GM21576 (cell line): ENCODE measurements at regions not wholly inside any gene's neighbourhood (a gene's known extent, or its start where the extent isn't known, plus 50 kb on each side); places are given as distances from the start of the nearest gene placed in this dataset.
"Not testable (repeated sequence)": the region's sequence is repeated elsewhere in the genome, so short reads cannot be mapped to it uniquely, and the experiment has no call there.

Source experiments
- ATAC-seq: cut with Tn5 transposase; IDR thresholded peaks from one replicate; pipeline ENCODE4 v1.9.1; 2021; ENCODE audit warnings: mild to moderate bottlenecking, moderate library complexity; ENCODE audit not compliant: unreplicated experiment

DNA sequence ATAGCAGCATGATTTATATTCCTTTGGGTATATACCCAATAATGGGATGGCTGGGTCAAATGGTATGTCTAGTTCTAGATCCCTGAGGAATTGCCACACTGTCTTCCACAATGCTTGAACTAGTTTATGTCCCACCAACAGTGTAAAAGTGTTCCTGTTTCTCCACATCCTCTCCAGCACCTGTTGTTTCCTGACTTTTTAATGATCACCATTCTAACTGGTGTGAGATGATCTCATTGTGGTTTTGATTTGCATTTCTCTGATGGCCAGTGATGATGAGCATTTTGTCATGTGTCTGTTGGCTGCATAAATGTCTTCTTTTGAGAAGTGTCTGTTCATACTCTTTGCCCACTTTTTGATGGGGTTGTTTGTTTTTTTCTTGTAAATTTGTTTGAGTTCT lies 54.0 kb upstream of the GPR89A start:
- not testable (repeated sequence) for ATAC-seq

DNA sequence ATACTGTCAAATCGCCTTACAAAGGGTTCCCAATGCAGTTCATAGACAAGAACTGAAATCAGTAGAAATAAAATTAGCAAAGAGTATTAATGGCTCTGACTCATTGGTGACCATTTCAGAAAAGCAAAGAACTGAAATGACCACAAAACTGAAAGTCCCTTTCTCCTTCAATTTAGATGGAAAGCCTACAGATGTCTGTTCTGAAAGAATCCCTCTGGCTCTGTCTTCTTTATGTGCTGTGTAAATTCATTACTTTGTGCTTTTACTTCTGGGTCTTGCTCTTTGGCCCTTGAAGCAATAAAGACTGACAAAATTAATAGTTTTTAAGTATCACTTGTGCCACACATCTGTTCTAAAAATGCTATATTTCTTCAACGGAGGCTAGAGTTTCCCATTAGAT lies 62.7 kb upstream of the GPR89A start:
- no peak for ATAC-seq

DNA sequence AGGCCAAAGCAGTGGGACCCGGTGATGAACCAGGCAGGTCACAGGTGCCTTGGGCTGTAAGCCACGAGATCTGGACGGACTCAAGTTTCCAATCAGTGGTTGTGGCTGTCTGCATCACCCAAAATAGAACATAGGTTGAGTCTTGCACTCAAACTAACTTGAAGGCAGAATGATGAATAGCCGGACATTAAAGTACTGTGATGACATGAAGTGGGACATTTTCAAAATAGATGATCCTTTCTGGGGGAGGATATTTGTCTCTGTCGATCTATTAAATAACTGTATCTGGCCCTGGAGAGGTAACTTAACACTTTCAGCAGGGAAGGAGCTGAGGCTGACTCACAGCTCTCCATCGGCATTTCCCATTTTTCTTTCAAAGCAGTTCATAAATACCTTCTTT lies 66.1 kb upstream of the GPR89A start:
- not testable (repeated sequence) for ATAC-seq

DNA sequence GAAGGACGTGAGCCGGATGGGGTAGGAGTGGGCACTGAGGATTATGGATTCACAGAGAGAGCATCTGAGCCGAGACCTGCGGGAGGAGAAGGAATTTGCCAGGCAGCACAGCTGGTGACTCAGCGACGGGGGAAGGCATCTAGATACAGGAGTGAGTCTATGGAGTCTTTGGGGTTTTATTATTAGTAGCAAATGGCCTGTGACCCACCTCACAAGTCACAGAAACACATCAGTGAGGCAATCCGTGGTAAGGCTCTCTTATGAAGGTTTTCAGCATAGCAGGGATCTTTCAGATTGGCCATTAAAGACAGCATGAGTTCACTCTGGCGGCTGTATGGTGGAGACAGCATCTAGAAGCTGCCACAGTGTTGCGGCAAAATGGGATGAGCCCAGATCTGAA lies 66.5 kb upstream of the GPR89A start:
- ATAC-seq, result not testable (repeated sequence)

DNA sequence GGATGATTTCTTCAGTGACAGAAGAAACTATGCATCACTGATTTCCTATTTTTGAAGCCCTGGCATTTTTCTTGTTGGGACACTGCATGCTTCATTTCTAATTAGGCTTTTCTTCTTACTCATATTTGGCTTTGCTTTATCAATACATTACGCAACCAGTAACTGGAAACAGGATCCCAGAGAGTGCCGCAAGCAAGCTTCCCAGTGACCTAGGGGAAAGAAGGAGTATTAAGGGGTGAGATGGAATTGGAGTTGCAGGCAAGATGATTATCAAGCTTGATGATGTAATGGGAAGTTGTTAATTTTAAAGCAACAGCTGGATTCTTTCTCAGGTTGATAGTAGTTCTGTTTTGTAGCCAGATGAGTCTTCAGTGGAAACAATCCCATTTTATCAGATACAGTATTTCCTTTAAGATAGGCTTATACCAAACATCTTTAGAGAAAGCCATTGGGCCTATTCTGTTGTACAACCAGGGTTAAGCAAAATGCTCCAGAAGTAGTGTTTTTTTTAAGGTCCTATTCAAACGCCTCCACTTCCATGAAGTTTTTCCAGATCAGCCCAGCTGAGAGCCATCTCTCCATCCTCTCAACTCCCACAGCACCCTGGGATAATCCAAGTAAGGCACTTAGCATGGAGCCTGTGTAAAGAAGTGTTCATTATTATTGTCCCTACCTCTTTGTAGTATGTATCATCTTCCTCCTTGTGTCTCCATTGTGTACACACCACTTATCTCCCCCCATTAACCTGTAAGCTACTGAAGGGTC lies 69.5 kb upstream of the GPR89A start:
- not testable (repeated sequence) for ATAC-seq

DNA sequence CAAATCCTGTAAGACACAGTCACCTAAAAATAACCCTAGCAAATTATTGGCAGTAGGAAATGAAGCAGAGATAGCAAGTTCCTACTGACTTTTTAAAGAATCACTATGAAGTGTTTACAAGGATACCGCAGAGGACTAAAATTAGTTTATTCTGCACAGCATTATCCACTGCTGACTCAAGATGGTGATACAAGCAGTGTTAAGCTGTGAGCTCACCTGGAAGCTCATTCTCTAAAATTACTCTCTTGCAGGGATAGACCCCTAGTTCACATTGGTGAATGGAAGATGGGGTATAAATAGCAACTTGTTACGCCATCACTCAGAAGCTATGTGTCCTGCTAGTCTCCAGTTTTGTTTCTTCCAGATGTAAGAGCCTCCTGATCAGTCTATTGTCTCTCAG lies 70.8 kb upstream of the GPR89A start:
- not testable (repeated sequence) for ATAC-seq

DNA sequence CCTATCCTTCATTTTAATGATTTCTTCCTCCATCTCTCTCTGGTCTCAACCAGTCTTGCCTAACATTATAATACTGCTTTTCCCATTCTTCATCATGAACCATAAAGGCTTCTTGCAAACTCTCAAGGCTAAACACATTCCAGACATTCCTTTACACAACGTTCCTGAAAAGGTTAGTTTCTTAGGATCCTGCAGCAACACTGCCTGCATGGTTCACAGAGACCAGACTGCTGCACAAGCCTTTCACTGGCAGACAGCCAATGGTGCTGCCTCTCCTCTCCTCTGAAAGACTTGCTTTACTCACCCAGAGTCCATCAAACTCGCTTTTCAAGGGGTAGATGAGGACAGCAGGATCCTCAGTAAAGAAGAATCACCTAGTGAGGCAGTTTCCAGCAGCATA lies 72.3 kb upstream of the GPR89A start:
- not testable (repeated sequence) for ATAC-seq

DNA sequence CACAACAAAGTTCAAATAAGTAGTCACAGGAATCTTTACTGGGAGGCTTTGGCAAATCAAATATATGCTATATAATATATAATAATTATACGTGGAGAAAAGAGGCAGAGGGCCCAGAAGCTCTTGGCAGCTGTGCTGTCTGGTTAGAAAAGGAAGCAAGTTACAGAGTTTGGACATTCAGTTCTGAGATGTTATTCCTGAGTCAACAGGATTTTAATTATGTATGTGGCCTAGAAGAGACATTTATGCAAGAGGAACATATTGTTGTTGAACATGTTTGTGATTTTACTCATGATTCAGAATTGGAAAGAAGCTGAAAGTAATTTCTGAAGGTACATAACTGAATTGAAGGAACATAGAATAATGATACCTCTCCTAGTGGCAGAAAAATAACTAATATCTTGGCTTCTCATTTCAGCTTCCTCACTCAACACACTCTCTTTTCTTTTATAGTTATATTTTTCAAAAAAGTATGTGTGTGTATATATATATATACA lies 79.7 kb upstream of the GPR89A start:
- ATAC-seq, result not testable (repeated sequence)

DNA sequence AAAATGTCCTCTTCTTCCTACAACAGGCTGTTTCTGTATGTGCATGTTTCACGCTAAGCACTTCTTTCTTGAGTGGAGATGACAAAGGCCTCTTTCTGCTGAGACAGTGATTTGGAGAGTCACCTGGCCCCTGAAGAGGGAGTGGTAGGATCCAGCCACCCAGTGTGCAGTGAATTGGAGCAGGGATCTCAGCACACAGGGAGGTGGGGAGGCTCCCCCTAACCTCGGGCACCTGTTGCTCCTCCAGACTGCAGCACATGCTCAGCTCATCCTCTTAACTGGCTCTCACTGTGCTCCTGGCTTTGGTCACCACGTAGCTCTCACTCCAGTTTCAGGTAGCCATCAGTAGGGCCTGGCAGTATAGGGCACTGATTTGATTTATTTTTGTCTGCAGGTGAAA lies 87.6 kb upstream of the GPR89A start:
- ATAC-seq, result not testable (repeated sequence)

DNA sequence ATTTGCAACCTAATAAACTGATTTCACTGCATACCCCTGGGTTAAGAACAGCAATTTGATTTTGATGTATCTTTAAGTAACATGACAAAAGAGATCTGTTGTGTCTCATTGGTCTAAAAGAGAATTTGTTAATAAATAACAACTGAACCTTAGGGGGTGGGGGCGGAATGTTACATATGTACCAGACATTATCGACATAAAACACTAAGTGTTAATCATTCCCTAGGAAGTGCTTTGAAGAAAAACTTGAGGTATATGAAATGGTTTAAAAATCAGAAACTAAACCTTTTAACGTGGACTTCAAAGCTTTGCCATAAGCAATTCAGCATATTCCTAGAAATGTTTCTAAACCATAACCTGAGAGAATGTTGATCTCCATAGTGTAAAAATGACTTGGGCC lies 88.5 kb upstream of the GPR89A start:
- not testable (repeated sequence) for ATAC-seq

DNA sequence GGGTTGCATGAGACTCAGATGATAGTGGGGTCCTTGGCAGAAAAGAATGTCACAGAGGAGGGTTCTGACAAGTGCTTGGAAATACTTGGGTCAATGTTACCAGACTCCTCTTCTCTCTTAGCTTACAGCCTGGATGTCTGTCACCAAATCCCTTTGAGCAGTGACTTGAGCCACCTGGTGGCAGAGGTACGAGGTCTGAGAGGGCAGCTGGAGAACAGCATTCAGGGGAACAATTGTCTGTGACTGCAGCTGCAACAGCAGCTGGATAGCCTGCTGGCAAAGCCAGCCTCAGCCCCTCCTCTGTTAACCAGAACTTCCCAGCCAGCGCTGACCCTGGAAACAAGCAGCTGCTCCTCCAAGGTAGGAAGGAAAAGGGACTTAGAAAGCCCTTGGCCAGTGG lies 87.6 kb upstream of the NBPF20 start:
- not testable (repeated sequence) for ATAC-seq

DNA sequence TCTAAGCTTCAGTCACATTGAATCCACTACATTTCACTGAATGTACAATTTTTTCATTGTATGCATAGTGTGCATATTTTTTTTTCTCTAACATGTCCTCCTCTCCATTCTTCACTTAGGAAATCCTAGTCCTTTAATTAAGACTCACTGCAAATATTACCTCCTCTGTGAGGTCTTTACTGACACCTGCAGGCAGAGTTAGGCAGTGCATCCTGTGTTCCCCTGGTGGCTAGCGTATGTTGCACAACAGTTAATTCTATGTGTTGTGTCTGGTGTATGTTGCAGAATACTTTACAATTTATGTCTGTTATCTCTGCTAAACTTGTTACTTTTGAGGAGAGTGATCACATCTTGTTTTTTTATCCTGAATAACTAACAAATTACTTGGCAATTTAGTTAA lies 82.7 kb upstream of the NBPF20 start:
- ATAC-seq, result peak; percentile 59

DNA sequence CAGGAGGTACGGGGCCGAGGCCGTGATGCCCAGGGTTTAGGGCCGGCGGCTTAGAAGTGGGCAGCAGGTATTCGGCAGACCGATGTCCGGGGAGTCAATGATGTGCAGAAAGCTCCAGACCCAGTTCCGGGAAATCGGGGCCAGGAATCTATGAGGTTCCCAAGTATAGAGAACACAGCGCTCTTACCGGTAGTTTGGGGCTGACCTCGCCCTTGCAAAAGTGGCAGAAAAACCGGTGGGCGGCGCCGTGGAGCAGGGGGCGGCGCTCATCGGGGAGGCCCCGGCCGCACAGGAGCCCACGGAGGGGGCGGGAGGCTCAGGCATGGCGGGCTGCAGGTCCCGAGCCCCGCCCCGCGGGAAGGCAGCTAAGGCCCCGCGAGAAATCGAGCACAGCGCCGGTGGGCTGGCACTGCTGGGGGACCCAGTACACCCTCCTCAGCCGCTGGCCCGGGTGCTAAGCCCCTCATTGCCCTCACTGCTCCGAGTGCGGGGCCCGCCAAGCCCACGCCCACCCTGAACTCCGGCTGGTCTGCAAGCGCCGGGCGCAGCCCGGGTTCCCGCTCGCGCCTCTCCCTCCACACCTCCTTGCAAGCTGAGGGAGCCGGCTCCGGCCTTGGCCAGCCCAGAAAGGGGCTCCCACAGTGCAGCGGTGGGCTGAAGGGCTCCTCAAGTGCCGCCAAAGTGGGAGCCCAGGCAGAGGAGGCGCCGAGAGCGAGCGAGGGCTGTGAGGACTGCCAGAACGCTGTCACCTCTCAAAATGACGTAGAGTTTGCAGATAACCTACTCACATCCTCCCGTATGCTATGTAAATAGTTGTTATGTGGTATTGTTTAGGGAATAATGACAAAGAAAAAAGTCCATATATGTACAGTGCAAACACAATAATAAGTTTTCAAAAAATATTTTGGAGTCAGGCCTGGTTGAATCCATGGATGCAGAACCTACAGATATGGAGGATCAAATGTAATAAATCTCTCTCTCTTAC lies 80.6 kb upstream of the NBPF20 start:
- not testable (repeated sequence) for ATAC-seq

DNA sequence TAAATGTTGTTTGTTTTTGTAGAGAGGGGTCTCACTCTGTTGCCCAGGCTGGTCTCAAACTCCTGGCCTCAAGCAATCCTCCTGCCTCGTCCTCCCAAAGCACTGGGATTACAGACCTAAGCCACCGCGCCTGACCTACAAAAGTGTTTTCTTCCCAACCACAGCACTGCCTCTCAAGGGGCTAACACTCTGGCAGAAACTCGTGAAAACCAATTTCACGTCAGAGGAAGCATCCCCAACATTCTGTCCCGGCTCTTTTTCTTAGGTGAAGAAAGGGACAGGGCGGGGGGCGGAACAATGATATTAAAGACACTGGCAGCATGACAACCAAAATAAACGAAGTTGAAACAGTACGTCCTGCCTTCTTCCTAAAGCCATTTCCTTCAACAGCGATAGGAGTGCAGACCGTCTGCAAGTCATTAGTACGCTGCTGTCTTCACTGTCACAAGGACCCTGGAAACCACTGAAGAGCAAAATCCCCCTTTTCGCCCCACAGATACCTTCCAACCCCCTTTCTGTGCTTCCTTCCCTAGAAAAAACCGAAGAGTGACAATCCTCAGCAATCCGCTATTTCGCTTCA lies 79.5 kb upstream of the NBPF20 start:
- not testable (repeated sequence) for ATAC-seq

DNA sequence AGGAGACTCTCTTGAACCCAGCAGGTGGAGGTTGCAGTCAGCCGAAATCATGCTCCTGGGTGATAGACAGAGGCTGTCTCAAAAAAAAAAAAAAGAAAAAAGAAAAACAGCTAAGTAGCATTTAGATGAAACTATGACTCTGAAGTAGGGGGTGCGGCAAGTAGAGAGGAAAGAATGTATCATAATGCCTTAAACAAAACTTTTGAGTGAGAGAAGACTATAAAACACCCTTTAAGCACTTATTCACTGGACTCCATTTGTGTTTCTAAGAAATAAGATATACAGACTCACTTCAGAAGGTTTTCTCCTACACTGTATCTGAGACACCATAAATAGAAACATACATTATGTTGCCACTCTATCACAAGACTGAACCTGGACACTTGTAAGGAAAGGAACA lies 78.9 kb upstream of the NBPF20 start:
- not testable (repeated sequence) for ATAC-seq

DNA sequence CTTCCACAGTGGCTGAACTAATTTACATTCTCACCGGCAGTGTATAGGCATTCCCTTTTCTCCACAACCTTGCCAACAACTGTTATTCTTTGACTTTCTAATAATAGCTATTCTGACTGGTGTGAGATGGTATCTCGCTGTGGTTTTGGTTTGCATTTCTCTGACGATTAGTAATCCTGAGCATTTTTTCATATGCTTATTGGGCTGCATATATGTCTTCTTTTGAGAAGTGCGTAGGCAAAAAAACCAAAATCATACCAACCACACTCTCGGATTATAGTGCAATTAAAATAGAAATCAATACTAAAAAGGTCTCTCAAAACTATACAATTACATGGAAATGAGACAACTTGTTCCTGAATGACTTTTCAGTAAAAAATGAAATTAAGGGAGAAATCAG lies 74.8 kb upstream of the NBPF20 start:
- not testable (repeated sequence) for ATAC-seq

DNA sequence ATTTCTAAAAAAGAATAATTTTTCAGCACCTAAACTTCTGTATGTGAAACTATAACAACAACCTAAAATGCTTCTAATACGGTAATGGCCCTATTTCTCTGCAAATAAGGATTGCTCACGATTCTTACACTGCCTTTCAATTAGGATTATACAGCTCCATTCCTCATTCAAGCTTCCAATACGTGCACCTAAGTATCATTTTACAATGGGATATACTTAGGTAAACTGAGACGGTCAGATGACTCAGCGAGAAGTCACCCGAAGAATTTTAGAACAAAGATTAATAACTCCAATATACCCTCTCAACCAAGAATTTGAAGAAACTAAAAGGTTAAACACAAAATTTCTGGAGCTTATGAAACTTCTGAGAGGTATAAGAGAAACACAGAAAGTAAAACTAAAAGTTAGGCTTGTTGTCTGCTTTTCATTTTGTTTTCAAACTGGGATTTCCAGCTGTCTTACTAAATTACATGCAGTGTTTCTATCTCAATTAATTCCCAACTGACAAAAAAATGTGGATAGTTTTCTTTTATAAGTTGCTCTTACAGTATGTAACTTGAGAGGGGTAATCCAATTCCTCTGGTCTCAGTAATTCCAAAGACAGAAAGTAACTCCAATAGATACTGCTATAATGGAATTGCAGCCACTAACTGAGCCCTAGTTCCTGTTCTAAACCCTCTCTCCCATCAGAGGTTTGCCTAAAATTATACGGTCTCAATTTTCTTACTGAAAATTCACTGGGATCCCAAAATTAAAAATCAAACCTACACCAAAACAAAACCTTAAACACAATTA lies 69.9 kb upstream of the NBPF20 start:
- ATAC-seq, result not testable (repeated sequence)

DNA sequence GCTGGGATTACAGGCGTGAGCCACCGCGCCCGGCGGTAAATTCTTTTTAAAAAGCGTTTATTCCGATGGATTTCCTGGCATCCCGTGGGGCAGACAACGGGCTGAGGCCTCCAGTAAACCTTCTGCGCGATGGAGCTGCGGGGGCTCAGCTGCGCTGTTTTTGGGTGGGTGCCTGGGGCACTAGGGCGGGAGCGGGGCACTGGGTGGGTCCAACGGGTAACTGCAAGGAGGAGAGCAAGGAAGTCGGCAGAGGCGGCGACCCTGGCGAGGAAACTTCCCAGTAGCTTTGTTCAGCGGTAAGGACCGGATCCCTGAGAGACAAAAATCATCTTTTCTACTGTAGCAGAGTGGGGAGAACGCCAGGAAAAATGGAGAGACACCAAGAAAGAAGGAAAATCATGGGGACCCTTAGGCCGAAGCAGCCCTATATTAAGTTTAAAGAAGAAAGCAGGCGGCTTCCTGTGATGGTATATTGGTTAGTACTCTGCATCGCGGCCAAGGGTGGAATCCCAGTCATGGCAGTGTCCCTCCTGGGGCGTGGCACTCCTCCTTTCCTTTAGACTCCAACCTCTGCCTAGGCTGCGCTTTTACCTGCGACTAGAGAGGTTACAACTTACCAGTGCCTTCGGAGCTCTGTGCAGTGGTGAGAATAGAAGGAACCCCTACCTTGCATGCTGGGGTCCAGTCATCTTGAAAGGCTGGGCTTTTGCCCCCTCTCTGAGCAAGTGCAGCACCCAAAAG lies 63.0 kb upstream of the NBPF20 start:
- ATAC-seq, result not testable (repeated sequence)

DNA sequence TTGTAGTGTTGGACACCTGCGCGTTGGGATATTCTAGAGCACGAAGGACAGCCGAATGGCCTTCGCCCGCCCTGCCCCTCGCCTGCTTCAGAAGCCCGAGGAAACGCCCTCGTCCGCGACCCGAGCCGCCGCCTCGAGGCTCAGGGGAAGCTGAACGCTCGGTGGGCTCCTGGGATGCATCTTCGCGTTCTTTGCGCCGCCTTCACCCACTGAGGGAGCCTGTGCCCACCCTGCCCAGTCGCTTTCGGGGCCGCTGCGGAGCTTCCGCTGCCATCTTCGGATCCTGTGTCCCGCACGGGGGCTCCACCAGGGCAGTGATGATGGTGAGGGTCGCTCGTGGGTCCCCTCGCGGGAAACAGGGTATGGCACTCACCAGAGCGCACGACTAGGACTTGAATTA lies 61.8 kb upstream of the NBPF20 start:
- ATAC-seq, result not testable (repeated sequence)

DNA sequence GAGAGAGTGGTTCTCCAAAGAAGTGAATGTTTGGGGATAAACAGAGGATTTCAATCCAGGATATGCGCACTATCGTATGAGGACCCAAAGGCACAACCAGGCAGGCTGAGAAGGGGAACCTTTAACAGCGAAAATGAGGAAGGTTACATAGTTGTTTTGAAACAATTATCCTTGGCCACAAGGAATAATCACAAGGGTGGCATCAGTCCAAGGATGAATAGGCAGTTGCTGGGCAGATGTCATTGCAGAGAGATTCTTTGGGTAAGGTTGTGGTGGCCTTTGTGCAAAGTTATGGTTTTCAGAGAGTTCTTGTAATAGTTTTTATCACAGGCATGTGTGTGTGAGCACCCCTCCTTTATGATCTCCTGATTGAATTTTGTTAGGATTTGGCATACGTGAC lies 58.9 kb upstream of the NBPF20 start:
- ATAC-seq, result not testable (repeated sequence)
